ENCODE measurements at regions not wholly inside any gene's neighbourhood (a gene's known extent, or its start where the extent isn't known, plus 50 kb on each side); places are given as distances from the start of the nearest gene placed in this dataset.

GRCh38 chrX:40459571-40460158, 121.1 kb upstream of the ATP6AP2 start:
- DNase-seq (no peak), ATAC-seq (no peak)
- in situ Hi-C loops (cut with MboI; ENCODE audit: low sequenced_read_pairs in 4 of 4) (no loop called here), intact Hi-C loops (cut with DNase I; ENCODE audit: low total_unique reads) (loop anchor here (10.0 kb wide), 1 partner anchor 645 kb away; no protein-coding TSS in a partner anchor)
- Histone ChIP-seq H3K27ac (no peak overlapping the region), H3K4me1 (no peaks in the 10 kb centered on the region), H3K4me3 (no peak overlapping the region), H3K36me3 (no peaks in the 10 kb centered on the region), H3K9me3 (no peaks in the 10 kb centered on the region), H3K27me3 (peaks cover 0 to 14% (median 0%) of the 10 kb centered on the region in 3 donors)
- TF ChIP-seq, protein P1, sequence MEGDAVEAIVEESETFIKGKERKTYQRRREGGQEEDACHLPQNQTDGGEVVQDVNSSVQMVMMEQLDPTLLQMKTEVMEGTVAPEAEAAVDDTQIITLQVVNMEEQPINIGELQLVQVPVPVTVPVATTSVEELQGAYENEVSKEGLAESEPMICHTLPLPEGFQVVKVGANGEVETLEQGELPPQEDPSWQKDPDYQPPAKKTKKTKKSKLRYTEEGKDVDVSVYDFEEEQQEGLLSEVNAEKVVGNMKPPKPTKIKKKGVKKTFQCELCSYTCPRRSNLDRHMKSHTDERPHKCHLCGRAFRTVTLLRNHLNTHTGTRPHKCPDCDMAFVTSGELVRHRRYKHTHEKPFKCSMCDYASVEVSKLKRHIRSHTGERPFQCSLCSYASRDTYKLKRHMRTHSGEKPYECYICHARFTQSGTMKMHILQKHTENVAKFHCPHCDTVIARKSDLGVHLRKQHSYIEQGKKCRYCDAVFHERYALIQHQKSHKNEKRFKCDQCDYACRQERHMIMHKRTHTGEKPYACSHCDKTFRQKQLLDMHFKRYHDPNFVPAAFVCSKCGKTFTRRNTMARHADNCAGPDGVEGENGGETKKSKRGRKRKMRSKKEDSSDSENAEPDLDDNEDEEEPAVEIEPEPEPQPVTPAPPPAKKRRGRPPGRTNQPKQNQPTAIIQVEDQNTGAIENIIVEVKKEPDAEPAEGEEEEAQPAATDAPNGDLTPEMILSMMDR (IDR thresholded peaks at IDR 0.05 in 4 of 5, conservative IDR thresholded peaks at IDR 0.05 in 1 of 5): no peak
- TF ChIP-seq POLR2A (IDR thresholded peaks at IDR 0.05): no peak

DNA sequence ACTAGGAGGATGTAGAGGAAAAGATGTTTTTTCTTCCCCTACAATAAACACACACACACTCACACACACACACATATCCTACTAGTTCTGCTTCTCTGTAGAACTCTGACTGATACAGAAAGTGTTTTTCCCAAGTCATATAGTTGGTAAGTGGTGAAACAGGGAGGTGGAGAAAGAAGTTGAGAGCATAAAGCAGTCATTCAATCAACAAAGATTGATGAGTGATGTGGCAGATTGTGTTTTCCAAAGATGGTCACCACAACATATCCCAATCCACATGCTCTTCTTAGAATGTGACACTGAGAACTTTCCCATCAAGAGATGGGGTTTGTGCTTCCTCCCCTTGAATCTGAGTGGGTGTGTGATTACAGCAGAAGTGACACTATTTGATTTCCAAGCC, 123.4 kb upstream of the ATP6AP2 start:
- no peak for TF ChIP-seq POLR2A (IDR thresholded peaks at IDR 0.05)
- TF ChIP-seq, protein P1 (IDR thresholded peaks at IDR 0.05 in 4 of 5, conservative IDR thresholded peaks at IDR 0.05 in 1 of 5): no peak
- Histone ChIP-seq H3K27ac (no peak overlapping the region), H3K27me3 (peaks cover 0 to 14% (median 0%) of the 10 kb centered on the region in 3 donors), H3K9me3 (no peaks in the 10 kb centered on the region), H3K4me3 (no peak overlapping the region), H3K4me1 (no peaks in the 10 kb centered on the region), H3K36me3 (no peaks in the 10 kb centered on the region)
- no peak for ATAC-seq
- DNase-seq: no peak
- intact Hi-C loops (cut with DNase I; ENCODE audit: low total_unique reads): no loop called here
- in situ Hi-C loops (cut with MboI; ENCODE audit: low sequenced_read_pairs in 4 of 4): no loop called here

GRCh38 chrX:40452031-40452430, 128.7 kb upstream of the ATP6AP2 start:
- TF ChIP-seq, protein P1 (IDR thresholded peaks at IDR 0.05 in 4 of 5, conservative IDR thresholded peaks at IDR 0.05 in 1 of 5): no peak
- no peak for TF ChIP-seq POLR2A (IDR thresholded peaks at IDR 0.05)
- intact Hi-C loops (cut with DNase I; ENCODE audit: low total_unique reads): no loop called here
- no peak for ATAC-seq
- H3K27me3 ChIP-seq: no peaks in the 10 kb centered on the region
- H3K36me3 ChIP-seq: no peaks in the 10 kb centered on the region
- no peaks in the 10 kb centered on the region for H3K4me1 ChIP-seq
- H3K9me3 ChIP-seq: no peaks in the 10 kb centered on the region
- H3K4me3 ChIP-seq: no peak overlapping the region
- H3K27ac ChIP-seq: no peak overlapping the region
- no peak for DNase-seq
- in situ Hi-C loops (cut with MboI; ENCODE audit: low sequenced_read_pairs in 4 of 4): no loop called here

DNA sequence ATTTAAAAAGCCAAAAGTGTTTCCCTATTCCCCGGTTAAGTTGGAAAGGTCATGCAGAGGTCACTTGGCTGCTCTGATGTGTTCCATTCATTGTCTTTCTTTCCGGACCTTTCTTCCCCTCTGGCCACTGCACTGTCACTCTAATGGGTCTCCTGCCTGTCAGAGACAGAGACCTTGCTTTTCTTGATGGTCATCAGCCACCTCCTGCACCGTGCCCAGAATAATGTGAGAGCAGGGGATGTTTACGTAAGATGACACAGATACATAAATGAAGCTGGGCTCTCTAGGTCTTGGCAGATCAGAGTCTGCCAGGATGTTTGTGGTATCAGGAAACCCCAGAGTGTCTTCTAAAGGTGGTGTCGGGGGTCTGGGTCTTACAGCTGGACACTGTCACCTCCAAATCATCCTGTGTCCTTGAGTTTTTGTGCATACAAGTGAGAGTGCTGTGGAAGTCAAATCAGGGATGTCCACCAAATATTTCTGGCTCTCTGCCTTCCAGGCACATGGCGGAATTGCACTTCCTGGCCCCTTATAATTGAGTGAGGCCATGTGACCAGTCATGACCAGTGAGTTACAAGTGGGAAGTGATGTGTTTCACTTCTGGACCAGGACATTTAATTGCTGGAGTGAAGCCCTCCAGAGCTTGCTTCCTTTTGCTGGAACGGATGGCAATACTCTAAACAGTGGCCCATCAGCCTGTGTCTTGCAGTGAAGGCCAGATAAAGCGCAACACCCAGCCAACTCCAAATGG, 130.6 kb upstream of the ATP6AP2 start:
- TF ChIP-seq POLR2A (IDR thresholded peaks at IDR 0.05): no peak
- TF ChIP-seq, protein P1 (IDR thresholded peaks at IDR 0.05 in 4 of 5, conservative IDR thresholded peaks at IDR 0.05 in 1 of 5): no peak
- no peak for DNase-seq
- intact Hi-C loops (cut with DNase I; ENCODE audit: low total_unique reads): no loop called here

More for the DNA sequence above, 130.6 kb upstream of the ATP6AP2 start:
- Histone ChIP-seq H3K27ac (no peak overlapping the region), H3K9me3 (no peaks in the 10 kb centered on the region), H3K27me3 (no peaks in the 10 kb centered on the region), H3K4me3 (no peak overlapping the region), H3K4me1 (no peaks in the 10 kb centered on the region), H3K36me3 (no peaks in the 10 kb centered on the region)
- ATAC-seq: no peak
- in situ Hi-C loops (cut with MboI; ENCODE audit: low sequenced_read_pairs in 4 of 4): no loop called here
